Activated naive CD8-positive, alpha-beta T cell (primary cell): ENCODE measurements at regions not wholly inside any gene's neighbourhood (a gene's known extent, or its start where the extent isn't known, plus 50 kb on each side); places are given as distances from the start of the nearest gene placed in this dataset.

ENCODE experiments used
- H3K27ac Mint-ChIP-seq: one replicate; pipeline ENCODE4 v1.8.0; 2021; ENCODE audit warnings: mixed read lengths
- H3K27me3 Mint-ChIP-seq: one replicate; pipeline ENCODE4 v1.8.0; 2021; ENCODE audit warnings: mixed read lengths
- H3K36me3 Mint-ChIP-seq: one replicate; pipeline ENCODE4 v1.8.0; 2021; ENCODE audit warnings: mixed read lengths
- H3K4me1 Mint-ChIP-seq: one replicate; pipeline ENCODE4 v1.8.0; 2021; ENCODE audit warnings: low read depth, mixed read lengths
- H3K4me3 Mint-ChIP-seq: one replicate; pipeline ENCODE4 v1.8.0; 2021; ENCODE audit warnings: mild to moderate bottlenecking, mixed read lengths
- H3K9me3 Mint-ChIP-seq: one replicate; pipeline ENCODE4 v1.8.0; 2021; ENCODE audit warnings: low read depth, mixed read lengths

- Mint-ChIP-seq H3K36me3 (peaks cover 3% of the 10 kb centered on the region), H3K27ac (no peak overlapping the region), H3K27me3 (no peaks in the 10 kb centered on the region), H3K4me3 (no peak overlapping the region), H3K9me3 (no peaks in the 10 kb centered on the region), H3K4me1 (no peaks in the 10 kb centered on the region)
These were observed 348.9 kb downstream of the OSR1 start for GRCh38 chr2:19009510-19009909.

- no peak overlapping the region for H3K4me3 Mint-ChIP-seq
- H3K36me3 Mint-ChIP-seq, result no peaks in the 10 kb centered on the region
- H3K4me1 Mint-ChIP-seq, result no peaks in the 10 kb centered on the region
- H3K27me3 Mint-ChIP-seq, result no peaks in the 10 kb centered on the region
- no peak overlapping the region for H3K27ac Mint-ChIP-seq
- no peaks in the 10 kb centered on the region for H3K9me3 Mint-ChIP-seq
These were observed 354.9 kb downstream of the OSR1 start for GRCh38 chr2:19003554-19003953.

- Mint-ChIP-seq H3K27me3 (no peaks in the 10 kb centered on the region), H3K4me3 (no peak overlapping the region), H3K36me3 (no peaks in the 10 kb centered on the region), H3K9me3 (no peaks in the 10 kb centered on the region), H3K4me1 (no peaks in the 10 kb centered on the region), H3K27ac (no peak overlapping the region)
These were observed 357.6 kb downstream of the OSR1 start for GRCh38 chr2:19000776-19001175.

- no peak overlapping the region for H3K27ac Mint-ChIP-seq
- no peaks in the 10 kb centered on the region for H3K9me3 Mint-ChIP-seq
- H3K4me1 Mint-ChIP-seq, result no peaks in the 10 kb centered on the region
- H3K4me3 Mint-ChIP-seq, result no peak overlapping the region
- H3K36me3 Mint-ChIP-seq, result no peaks in the 10 kb centered on the region
- no peaks in the 10 kb centered on the region for H3K27me3 Mint-ChIP-seq
These were observed 359.2 kb downstream of the OSR1 start for GRCh38 chr2:18999198-18999597.

GRCh38 chr2:18998491-18998890, 359.9 kb downstream of the OSR1 start:
- no peak overlapping the region for H3K27ac Mint-ChIP-seq
- H3K4me1 Mint-ChIP-seq, result no peaks in the 10 kb centered on the region
- H3K4me3 Mint-ChIP-seq, result no peak overlapping the region
- no peaks in the 10 kb centered on the region for H3K27me3 Mint-ChIP-seq
- no peaks in the 10 kb centered on the region for H3K36me3 Mint-ChIP-seq
- no peaks in the 10 kb centered on the region for H3K9me3 Mint-ChIP-seq

GRCh38 chr2:18993756-18994338, 364.6 kb downstream of the OSR1 start:
- no peaks in the 10 kb centered on the region for H3K4me1 Mint-ChIP-seq
- no peak overlapping the region for H3K4me3 Mint-ChIP-seq
- H3K27me3 Mint-ChIP-seq, result no peaks in the 10 kb centered on the region
- H3K27ac Mint-ChIP-seq, result no peak overlapping the region
- no peaks in the 10 kb centered on the region for H3K9me3 Mint-ChIP-seq
- no peaks in the 10 kb centered on the region for H3K36me3 Mint-ChIP-seq

GRCh38 chr2:18991177-18992168, 366.9 kb downstream of the OSR1 start:
- H3K36me3 Mint-ChIP-seq, result no peaks in the 10 kb centered on the region
- no peak overlapping the region for H3K27ac Mint-ChIP-seq
- H3K9me3 Mint-ChIP-seq, result no peaks in the 10 kb centered on the region
- H3K4me1 Mint-ChIP-seq, result no peaks in the 10 kb centered on the region
- H3K4me3 Mint-ChIP-seq, result no peak overlapping the region
- no peaks in the 10 kb centered on the region for H3K27me3 Mint-ChIP-seq

GRCh38 chr2:18988631-18989232, 369.7 kb downstream of the OSR1 start:
- Mint-ChIP-seq H3K27me3 (no peaks in the 10 kb centered on the region), H3K36me3 (no peaks in the 10 kb centered on the region), H3K4me1 (no peaks in the 10 kb centered on the region), H3K4me3 (no peak overlapping the region), H3K9me3 (no peaks in the 10 kb centered on the region), H3K27ac (no peak overlapping the region)

GRCh38 chr2:18987592-18988073, 370.8 kb downstream of the OSR1 start:
- Mint-ChIP-seq H3K27me3 (no peaks in the 10 kb centered on the region), H3K9me3 (no peaks in the 10 kb centered on the region), H3K27ac (no peak overlapping the region), H3K4me3 (no peak overlapping the region), H3K4me1 (no peaks in the 10 kb centered on the region), H3K36me3 (no peaks in the 10 kb centered on the region)

- H3K27me3 Mint-ChIP-seq, result no peaks in the 10 kb centered on the region
- no peak overlapping the region for H3K27ac Mint-ChIP-seq
- no peaks in the 10 kb centered on the region for H3K4me1 Mint-ChIP-seq
- H3K4me3 Mint-ChIP-seq, result no peak overlapping the region
- no peaks in the 10 kb centered on the region for H3K9me3 Mint-ChIP-seq
- no peaks in the 10 kb centered on the region for H3K36me3 Mint-ChIP-seq
These were observed 371.4 kb downstream of the OSR1 start for GRCh38 chr2:18987016-18987415.

- no peaks in the 10 kb centered on the region for H3K4me1 Mint-ChIP-seq
- no peak overlapping the region for H3K4me3 Mint-ChIP-seq
- no peaks in the 10 kb centered on the region for H3K27me3 Mint-ChIP-seq
- H3K9me3 Mint-ChIP-seq, result no peaks in the 10 kb centered on the region
- H3K27ac Mint-ChIP-seq, result no peak overlapping the region
- no peaks in the 10 kb centered on the region for H3K36me3 Mint-ChIP-seq
These were observed 372.4 kb downstream of the OSR1 start for GRCh38 chr2:18986046-18986445.

GRCh38 chr2:18980786-18981430, 377.5 kb downstream of the OSR1 start:
- no peaks in the 10 kb centered on the region for H3K4me1 Mint-ChIP-seq
- H3K9me3 Mint-ChIP-seq, result peaks cover 3% of the 10 kb centered on the region
- H3K27me3 Mint-ChIP-seq, result no peaks in the 10 kb centered on the region
- H3K36me3 Mint-ChIP-seq, result peaks cover 6% of the 10 kb centered on the region
- no peak overlapping the region for H3K4me3 Mint-ChIP-seq
- H3K27ac Mint-ChIP-seq, result no peak overlapping the region

GRCh38 chr2:18980104-18980785, 378.2 kb downstream of the OSR1 start:
- H3K27ac Mint-ChIP-seq, result no peak overlapping the region
- H3K9me3 Mint-ChIP-seq, result peaks cover 3% of the 10 kb centered on the region
- no peaks in the 10 kb centered on the region for H3K27me3 Mint-ChIP-seq
- no peak overlapping the region for H3K4me3 Mint-ChIP-seq
- peaks cover 6% of the 10 kb centered on the region for H3K36me3 Mint-ChIP-seq
- H3K4me1 Mint-ChIP-seq, result no peaks in the 10 kb centered on the region

GRCh38 chr2:18977409-18977808, 381.0 kb downstream of the OSR1 start:
- Mint-ChIP-seq H3K27ac (no peak overlapping the region), H3K4me1 (no peaks in the 10 kb centered on the region), H3K4me3 (no peak overlapping the region), H3K9me3 (peaks cover 3% of the 10 kb centered on the region), H3K36me3 (peaks cover 6% of the 10 kb centered on the region), H3K27me3 (no peaks in the 10 kb centered on the region)
